ENCODE measurements at regions not wholly inside any gene's neighbourhood (a gene's known extent, or its start where the extent isn't known, plus 50 kb on each side); places are given as distances from the start of the nearest gene placed in this dataset.

- TF ChIP-seq CTCF (conservative IDR thresholded peaks at IDR 0.05; ENCODE audit: low read length) (no peak), EZH2phosphoT487 (IDR thresholded peaks at IDR 0.05; ENCODE audit: borderline replicate concordance, low read depth, low read length) (no peak)
Measured at GRCh38 chr7:116324582-116324981, 114.2 kb downstream of the TES start.

Data from OCI-LY7 (cell line).